Lower lobe of right lung (tissue), 2 donors: ENCODE measurements at regions not wholly inside any gene's neighbourhood (a gene's known extent, or its start where the extent isn't known, plus 50 kb on each side); places are given as distances from the start of the nearest gene placed in this dataset.

ENCODE experiments used
- ATAC-seq, 2 donors: fragments of 200-7000 bp; cut with Tn5 transposase; one replicate each; pipeline ENCODE4 v1.9.1; 2020 to 2022; ENCODE audit warnings: mild to moderate bottlenecking in 2 of 2, moderate library complexity in 2 of 2
- DNase-seq: peaks from one replicate; pipeline ENCODE4 v3.0.0-alpha.2; 2020
- H3K27ac ChIP-seq: fragments of 200-600 bp; one replicate; pipeline ENCODE4 v1.8.0; 2022
- H3K27me3 ChIP-seq: fragments of 200-600 bp; one replicate; pipeline ENCODE4 v1.8.0; 2022; ENCODE audit warnings: low read depth
- H3K36me3 ChIP-seq: fragments of 200-600 bp; one replicate; pipeline ENCODE4 v1.8.0; 2022; ENCODE audit warnings: mild to moderate bottlenecking
- H3K4me1 ChIP-seq: fragments of 200-600 bp; one replicate; pipeline ENCODE4 v1.8.0; 2022
- H3K4me3 ChIP-seq: fragments of 200-600 bp; one replicate; pipeline ENCODE4 v1.8.0; 2022; ENCODE audit warnings: mild to moderate bottlenecking
- H3K9me3 ChIP-seq: fragments of 200-600 bp; one replicate; pipeline ENCODE4 v1.8.0; 2022
- CTCF ChIP-seq: fragments of 200-600 bp; IDR thresholded peaks from one replicate; pipeline ENCODE4 v1.8.0; 2022; ENCODE audit warnings: antibody characterized with exemption, mild to moderate bottlenecking
- intact Hi-C: fragments of 100-400 bp; cut with DNase I; formaldehyde crosslinking; loops from one replicate; pipeline ENCODE4 v1.11.0; 2022
- donor health status: DM: no; HTN: yes; CAD: no; lungs with severe emphysema.

DNA sequence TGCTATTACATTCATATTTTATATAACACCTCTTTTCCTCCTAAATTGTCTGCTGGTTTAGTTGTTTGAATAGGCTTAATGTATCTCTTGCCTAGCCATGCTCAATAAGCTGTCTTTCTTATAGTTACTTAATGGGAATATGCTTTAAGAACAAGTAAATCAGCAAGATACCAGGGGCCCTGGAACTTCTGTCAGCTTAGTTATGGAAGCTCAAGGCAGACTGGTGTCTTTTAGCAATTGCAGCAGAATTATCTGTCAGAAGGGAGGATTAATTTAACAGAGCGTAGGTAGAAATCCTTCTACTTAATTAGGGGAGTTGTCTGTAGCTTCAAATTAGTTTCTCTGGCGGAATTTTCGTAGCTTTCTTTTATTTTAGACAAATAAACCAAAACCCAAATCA is 94.9 kb downstream of the C11orf91 start:
- H3K36me3 ChIP-seq = no peaks in the 10 kb centered on the region
- no peak for TF ChIP-seq CTCF
- H3K4me1 ChIP-seq = no peaks in the 10 kb centered on the region
- intact Hi-C loops = no loop called here
- no peaks in the 10 kb centered on the region for H3K27me3 ChIP-seq
- ATAC-seq (no peak), DNase-seq (no peak)
- no peak overlapping the region for H3K4me3 ChIP-seq
- no peaks in the 10 kb centered on the region for H3K9me3 ChIP-seq
- H3K27ac ChIP-seq = no peak overlapping the region

- Histone ChIP-seq H3K27me3 (no peaks in the 10 kb centered on the region), H3K4me3 (no peak overlapping the region), H3K36me3 (no peaks in the 10 kb centered on the region), H3K9me3 (no peaks in the 10 kb centered on the region), H3K4me1 (no peaks in the 10 kb centered on the region), H3K27ac (no peak overlapping the region)
- no peak for TF ChIP-seq CTCF
- ATAC-seq = no peak
- intact Hi-C loops = no loop called here
- no peak for DNase-seq
These were observed 102.1 kb downstream of the C11orf91 start for GRCh38 chr11:33598426-33599069.

- ATAC-seq (no peak), DNase-seq (no peak)
- no peaks in the 10 kb centered on the region for H3K9me3 ChIP-seq
- H3K36me3 ChIP-seq = no peaks in the 10 kb centered on the region
- no peaks in the 10 kb centered on the region for H3K4me1 ChIP-seq
- no peaks in the 10 kb centered on the region for H3K27me3 ChIP-seq
- H3K4me3 ChIP-seq = no peak overlapping the region
- TF ChIP-seq CTCF = no peak
- intact Hi-C loops = no loop called here
- no peak overlapping the region for H3K27ac ChIP-seq
These were observed 106.4 kb downstream of the C11orf91 start for GRCh38 chr11:33594188-33594587.

DNA sequence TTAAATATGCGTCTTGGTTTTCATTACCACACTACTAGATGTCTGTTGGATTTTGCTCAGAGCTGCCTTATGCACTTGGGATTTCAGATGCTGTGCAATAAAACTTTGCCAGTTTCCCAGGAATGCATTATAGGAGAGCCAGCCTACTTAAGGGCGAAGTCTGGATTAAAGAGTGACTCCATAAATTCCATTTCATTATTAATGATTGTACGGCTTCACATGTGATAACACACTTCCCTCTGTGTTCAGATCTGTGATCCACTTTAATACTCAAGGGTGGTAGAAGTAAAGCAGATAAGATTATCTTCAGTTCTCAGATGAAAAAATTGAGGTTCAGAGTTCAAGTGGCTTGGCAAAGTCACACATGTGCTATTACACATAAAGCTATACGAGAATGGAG is 110.2 kb downstream of the C11orf91 start:
- ATAC-seq (no peak), DNase-seq (no peak)
- H3K9me3 ChIP-seq = no peaks in the 10 kb centered on the region
- no peak overlapping the region for H3K27ac ChIP-seq
- no peaks in the 10 kb centered on the region for H3K36me3 ChIP-seq
- H3K27me3 ChIP-seq = no peaks in the 10 kb centered on the region
- H3K4me1 ChIP-seq = no peaks in the 10 kb centered on the region
- TF ChIP-seq CTCF = no peak
- H3K4me3 ChIP-seq = no peak overlapping the region
- intact Hi-C loops = no loop called here

DNA sequence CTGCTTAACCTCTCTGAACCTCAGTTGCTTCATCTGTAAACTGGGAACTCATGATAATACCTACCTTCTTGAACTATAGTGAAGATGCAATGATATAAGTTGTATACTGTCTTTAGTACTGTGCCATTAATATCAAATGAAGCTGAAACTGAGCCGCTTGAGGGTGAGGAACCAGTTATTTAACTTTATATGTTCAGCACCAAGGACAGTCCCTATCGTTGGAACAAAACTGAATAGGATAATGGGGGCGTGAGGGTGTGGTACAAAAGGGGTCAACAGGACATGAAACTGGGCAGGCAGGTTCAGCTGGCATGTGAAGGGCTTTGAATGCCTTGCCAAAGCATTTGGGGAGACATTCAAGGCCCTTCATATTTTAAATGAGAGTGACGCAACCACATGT is 112.6 kb downstream of the C11orf91 start:
- no peak for ATAC-seq
- no peak for DNase-seq
- H3K4me3 ChIP-seq = no peak overlapping the region
- intact Hi-C loops = no loop called here
- H3K36me3 ChIP-seq = no peaks in the 10 kb centered on the region
- H3K27ac ChIP-seq = no peak overlapping the region
- no peaks in the 10 kb centered on the region for H3K9me3 ChIP-seq
- no peak for TF ChIP-seq CTCF
- no peaks in the 10 kb centered on the region for H3K4me1 ChIP-seq
- H3K27me3 ChIP-seq = no peaks in the 10 kb centered on the region
